ENCODE measurements at regions not wholly inside any gene's neighbourhood (a gene's known extent, or its start where the extent isn't known, plus 50 kb on each side); places are given as distances from the start of the nearest gene placed in this dataset.

- Histone ChIP-seq H3K4me1 (ENCODE audit: insufficient read depth, low read length) (no peaks in the 10 kb centered on the region; the same call in 1 of the 2 replicates), H2BK20ac (ENCODE audit: low read depth, low read length, poor library complexity, severe bottlenecking) (no peak overlapping the region), H3K23me2 (ENCODE audit: insufficient read length, low read depth, low read length, poor library complexity, severe bottlenecking) (no peaks in the 10 kb centered on the region), H3K79me1 (ENCODE audit: insufficient read depth, low read depth, low read length, poor library complexity, severe bottlenecking) (no peaks in the 10 kb centered on the region), H3K56ac (ENCODE audit: insufficient read length, low read depth, low read length) (no peak overlapping the region), H3K4ac (ENCODE audit: low read depth, low read length) (no peak overlapping the region), H2BK120ac (ENCODE audit: low read depth, low read length, poor library complexity, severe bottlenecking) (no peak overlapping the region), H3K27ac (ENCODE audit: insufficient read length, low read depth, low read length) (no peak overlapping the region), H3K79me2 (ENCODE audit: insufficient read depth, low read length) (no peaks in the 10 kb centered on the region), H2AFZ (ENCODE audit: low read length) (no peak overlapping the region), H2BK5ac (ENCODE audit: insufficient read length, low read length) (no peak overlapping the region), H3T11ph (ENCODE audit: low read length) (no peak overlapping the region), H4K91ac (ENCODE audit: insufficient read length, low read depth, low read length) (no peak overlapping the region), H3K9me3 (ENCODE audit: control insufficient read depth, low read depth, low read length) (no peaks in the 10 kb centered on the region), H4K8ac (replicated peaks; ENCODE audit: insufficient read length, low read depth, low read length) (no peak overlapping the region), H4K20me1 (ENCODE audit: control insufficient read depth, insufficient read depth, insufficient read length) (no peaks in the 10 kb centered on the region), H3K18ac (ENCODE audit: insufficient read length, low read depth, low read length) (no peak overlapping the region), H3K23ac (ENCODE audit: insufficient read length, low read depth, low read length) (no peak overlapping the region), H3K14ac (ENCODE audit: insufficient read depth, low read length) (no peak overlapping the region), H4K5ac (ENCODE audit: insufficient read length, low read depth, low read length) (no peak overlapping the region), H3K9ac (ENCODE audit: extremely low read depth, insufficient read length, low read length) (no peak overlapping the region), H3K27me3 (ENCODE audit: insufficient read depth, low read length) (no peaks in the 10 kb centered on the region), H3K4me2 (ENCODE audit: insufficient read depth, insufficient read length, low read length) (no peak overlapping the region), H2AK5ac (ENCODE audit: insufficient read length, low read length) (no peak overlapping the region), H2BK15ac (ENCODE audit: low read depth, low read length) (no peak overlapping the region), H2BK12ac (ENCODE audit: insufficient read length, low read depth, low read length) (no peak overlapping the region)
- Mint-ChIP-seq H3K27me3 (ENCODE audit: low read depth) (no peaks in the 10 kb centered on the region; the same call in 1 of the 2 replicates), H3K36me3 (ENCODE audit: insufficient read depth in 1 of 3, low read depth in 3 of 3) (no peaks in the 10 kb centered on the region), H3K9me3 (peaks cover 0 to 2% of the 10 kb centered on the region in 2 experiments; a peak in 1 of 5 replicates), H3K4me1 (peaks cover 5 to 6% of the 10 kb centered on the region in 2 experiments), H3K4me3 (no peak overlapping the region), H3K27ac (no peak overlapping the region; a peak in 1 of 7 replicates)
- DNase-seq: no peak
- TF ChIP-seq CTCF (conservative IDR thresholded peaks at IDR 0.05): no peak
- WGBS (ENCODE audit: extremely low coverage, insufficient read length, low lambda C conversion rate): no CpG with 5 or more reads among the region's 3 CpGs
These were observed 207.2 kb upstream of the RFX3 start for GRCh38 chr9:3733039-3733408.

Measured in H9 (cell line).